NB4 (cell line): ENCODE measurements at regions not wholly inside any gene's neighbourhood (a gene's known extent, or its start where the extent isn't known, plus 50 kb on each side); places are given as distances from the start of the nearest gene placed in this dataset.

ENCODE experiments used
- MYC ChIP-seq: IDR thresholded peaks from 2 replicates; pipeline ENCODE4 v1.6.1; 2011; ENCODE audit warnings: low read depth, low read length
- POLR2A ChIP-seq: IDR thresholded peaks from 2 replicates; pipeline ENCODE4 v1.6.1; 2011; ENCODE audit warnings: mild to moderate bottlenecking; ENCODE audit not compliant: insufficient read length; ENCODE audit errors: extremely low read depth

GRCh38 chr18:51417643-51418483 is 220.4 kb upstream of the MEX3C start:
- no peak for TF ChIP-seq MYC
- TF ChIP-seq POLR2A, result no peak
